Activated CD8-positive, alpha-beta T cell treated with anti-CD3 and anti-CD28 coated beads, Interleukin-2, amount 10 ng/mL, durations not matched to agents 7 days and 5 days (primary cell): ENCODE measurements at regions not wholly inside any gene's neighbourhood (a gene's known extent, or its start where the extent isn't known, plus 50 kb on each side); places are given as distances from the start of the nearest gene placed in this dataset.

Source experiments
- ATAC-seq: fragments of 150-1000 bp; cut with Tn5 transposase; one replicate; pipeline ENCODE4 v1.10.0; 2021; ENCODE audit warnings: moderate library complexity
- CTCF ChIA-PET: fragments of 350-600 bp; sonication (Branson Sonifier 250); formaldehyde crosslinking; loops from one replicate; lab custom pipeline; 2021; ENCODE audit warnings: antibody characterized with exemption; lab: Charles Lee
- POLR2A ChIA-PET: fragments of 350-600 bp; sonication (Branson Sonifier 250); formaldehyde crosslinking; loops from one replicate; lab custom pipeline; 2021; ENCODE audit warnings: antibody characterized with exemption; lab: Charles Lee
- DNase-seq: peaks from one replicate; pipeline ENCODE4 v3.0.0-alpha.2; 2020
- H3K27ac Mint-ChIP-seq: one replicate; pipeline ENCODE4 v1.8.0; 2021; ENCODE audit warnings: mild to moderate bottlenecking, mixed read lengths
- H3K27me3 Mint-ChIP-seq: one replicate; pipeline ENCODE4 v1.8.0; 2021; ENCODE audit warnings: low read depth, mixed read lengths
- H3K36me3 Mint-ChIP-seq: one replicate; pipeline ENCODE4 v1.8.0; 2021; ENCODE audit warnings: low read depth, mixed read lengths
- H3K4me1 Mint-ChIP-seq: one replicate; pipeline ENCODE4 v1.8.0; 2021; ENCODE audit warnings: low read depth, mixed read lengths
- H3K4me3 Mint-ChIP-seq: one replicate; pipeline ENCODE4 v1.8.0; 2021; ENCODE audit warnings: mild to moderate bottlenecking, mixed read lengths
- H3K9me3 Mint-ChIP-seq: one replicate; pipeline ENCODE4 v1.8.0; 2022; ENCODE audit warnings: mixed read lengths; ENCODE audit not compliant: insufficient read depth

- H3K4me3 Mint-ChIP-seq: no peak overlapping the region
- CTCF ChIA-PET: no interaction called here
- no peaks in the 10 kb centered on the region for H3K4me1 Mint-ChIP-seq
- POLR2A ChIA-PET: no interaction called here
- DNase-seq (no peak), ATAC-seq (no peak)
- no peaks in the 10 kb centered on the region for H3K9me3 Mint-ChIP-seq
- H3K36me3 Mint-ChIP-seq: no peaks in the 10 kb centered on the region
- peaks cover 1% of the 10 kb centered on the region for H3K27me3 Mint-ChIP-seq
- H3K27ac Mint-ChIP-seq: no peak overlapping the region
Measured at GRCh38 chr4:107130157-107130556, 94.0 kb upstream of the DKK2 start.

- Mint-ChIP-seq H3K4me1 (no peaks in the 10 kb centered on the region), H3K27me3 (peaks cover 1% of the 10 kb centered on the region), H3K4me3 (no peak overlapping the region)
Measured at GRCh38 chr4:107129611-107130010, 93.5 kb upstream of the DKK2 start.

DNA sequence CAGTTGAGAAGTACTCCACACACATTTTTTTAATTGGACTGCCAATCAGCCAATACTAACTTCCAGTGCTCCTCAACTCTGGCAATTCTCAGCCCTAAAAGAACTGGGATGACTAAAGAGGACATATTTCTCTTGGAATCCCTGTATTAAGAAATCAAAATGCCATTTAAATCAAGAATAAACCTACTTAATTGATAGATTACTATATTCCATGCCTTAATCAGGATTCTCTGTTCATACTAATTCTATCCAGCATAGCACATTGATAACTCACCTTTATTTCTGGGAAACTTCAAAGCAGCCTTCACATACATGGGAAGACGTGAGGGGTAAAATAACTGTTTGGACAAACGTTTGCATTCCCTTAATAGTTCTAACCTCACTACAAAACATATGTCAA is 93.0 kb upstream of the DKK2 start:
- Mint-ChIP-seq H3K4me1 (no peaks in the 10 kb centered on the region), H3K36me3 (no peaks in the 10 kb centered on the region), H3K9me3 (no peaks in the 10 kb centered on the region), H3K27me3 (peaks cover 1% of the 10 kb centered on the region), H3K4me3 (no peak overlapping the region), H3K27ac (no peak overlapping the region)
- no peak for ATAC-seq
- CTCF ChIA-PET: no interaction called here
- no peak for DNase-seq
- POLR2A ChIA-PET: no interaction called here

More at GRCh38 chr4:107129611-107130010, 93.5 kb upstream of the DKK2 start:
- DNase-seq: no peak
- POLR2A ChIA-PET: no interaction called here
- no peak for ATAC-seq
- no peaks in the 10 kb centered on the region for H3K36me3 Mint-ChIP-seq
- H3K9me3 Mint-ChIP-seq: no peaks in the 10 kb centered on the region
- H3K27ac Mint-ChIP-seq: no peak overlapping the region
- CTCF ChIA-PET: no interaction called here

DNA sequence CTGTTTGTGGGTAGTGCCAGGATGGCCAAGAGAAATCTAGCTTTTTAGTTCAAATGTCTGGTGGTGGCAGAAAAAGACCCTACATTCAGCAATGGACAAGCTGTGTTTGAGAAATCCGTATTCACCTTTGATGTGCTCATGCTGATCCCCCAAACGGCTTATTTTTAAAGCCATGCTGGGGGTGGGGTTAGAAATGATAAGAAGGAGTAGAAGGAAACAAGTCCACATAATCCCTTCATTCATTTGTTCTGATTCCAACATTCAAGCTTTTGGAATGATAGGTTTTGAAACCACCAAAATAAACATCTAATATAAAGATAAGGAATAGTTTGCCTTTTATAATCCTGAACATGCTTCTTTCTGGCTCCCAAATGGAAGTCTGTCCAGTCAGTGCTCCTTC is 92.0 kb upstream of the DKK2 start:
- no peaks in the 10 kb centered on the region for H3K4me1 Mint-ChIP-seq
- H3K27me3 Mint-ChIP-seq: peaks cover 1% of the 10 kb centered on the region
- H3K4me3 Mint-ChIP-seq: no peak overlapping the region
- POLR2A ChIA-PET: no interaction called here
- CTCF ChIA-PET: no interaction called here
- no peaks in the 10 kb centered on the region for H3K36me3 Mint-ChIP-seq
- H3K27ac Mint-ChIP-seq: no peak overlapping the region
- DNase-seq (no peak), ATAC-seq (no peak)
- H3K9me3 Mint-ChIP-seq: no peaks in the 10 kb centered on the region

GRCh38 chr4:107125496-107125895 is 89.4 kb upstream of the DKK2 start:
- CTCF ChIA-PET: no interaction called here
- ATAC-seq: no peak
- DNase-seq: no peak
- H3K9me3 Mint-ChIP-seq: no peaks in the 10 kb centered on the region
- POLR2A ChIA-PET: no interaction called here
- peaks cover 1% of the 10 kb centered on the region for H3K27me3 Mint-ChIP-seq
- no peaks in the 10 kb centered on the region for H3K4me1 Mint-ChIP-seq
- no peak overlapping the region for H3K4me3 Mint-ChIP-seq
- no peak overlapping the region for H3K27ac Mint-ChIP-seq
- H3K36me3 Mint-ChIP-seq: no peaks in the 10 kb centered on the region

- ATAC-seq: no peak
- H3K36me3 Mint-ChIP-seq: no peaks in the 10 kb centered on the region
- no peak overlapping the region for H3K4me3 Mint-ChIP-seq
- no peak overlapping the region for H3K27ac Mint-ChIP-seq
- no peaks in the 10 kb centered on the region for H3K9me3 Mint-ChIP-seq
- CTCF ChIA-PET: no interaction called here
- H3K4me1 Mint-ChIP-seq: no peaks in the 10 kb centered on the region
- H3K27me3 Mint-ChIP-seq: no peaks in the 10 kb centered on the region
- no peak for DNase-seq
- POLR2A ChIA-PET: no interaction called here
Measured at GRCh38 chr4:107122736-107123135, 86.6 kb upstream of the DKK2 start.

DNA sequence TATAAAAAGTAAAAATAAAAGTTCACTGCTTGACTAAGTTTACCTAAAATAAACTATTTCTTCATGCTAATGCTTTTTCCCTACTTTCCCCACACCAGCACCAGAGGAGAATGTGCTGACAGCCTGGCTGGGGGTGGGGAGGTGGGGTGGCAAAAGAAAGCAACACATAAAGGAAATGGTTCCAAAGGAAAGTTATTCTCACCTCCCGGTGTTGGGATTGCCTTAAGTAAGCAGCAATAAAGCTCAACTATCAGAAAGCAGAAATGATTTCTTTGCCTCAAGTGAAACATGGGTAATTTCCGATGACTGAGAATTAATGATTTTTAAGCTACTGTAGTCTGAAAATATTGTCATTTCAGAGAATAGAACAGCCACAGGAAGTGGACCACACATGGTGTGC is 84.5 kb upstream of the DKK2 start:
- Mint-ChIP-seq H3K36me3 (no peaks in the 10 kb centered on the region), H3K4me3 (no peak overlapping the region), H3K9me3 (no peaks in the 10 kb centered on the region), H3K27me3 (no peaks in the 10 kb centered on the region), H3K27ac (no peak overlapping the region), H3K4me1 (no peaks in the 10 kb centered on the region)
- no peak for ATAC-seq
- no peak for DNase-seq
- ChIA-PET CTCF (no interaction called here), POLR2A (no interaction called here)

DNA sequence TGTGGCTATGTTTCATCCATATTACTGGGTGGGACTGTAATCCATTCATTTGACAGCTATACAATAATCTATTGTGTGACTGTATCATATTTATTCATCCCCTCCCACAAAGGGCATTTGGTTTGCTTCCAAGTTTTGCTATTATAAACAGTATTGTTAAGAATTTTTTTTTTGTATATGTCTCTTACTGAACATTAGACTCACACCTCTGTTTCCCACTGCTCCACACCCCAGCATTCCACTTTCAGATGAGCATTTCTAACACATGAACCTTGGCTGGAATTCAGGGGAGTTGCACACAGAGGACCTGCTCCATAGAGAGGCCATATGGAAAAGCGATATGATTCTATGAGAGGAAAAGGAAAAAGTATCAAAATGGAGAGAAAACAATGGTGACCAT is 81.6 kb upstream of the DKK2 start:
- Mint-ChIP-seq H3K36me3 (no peaks in the 10 kb centered on the region), H3K4me1 (no peaks in the 10 kb centered on the region), H3K9me3 (no peaks in the 10 kb centered on the region), H3K27me3 (no peaks in the 10 kb centered on the region), H3K27ac (no peak overlapping the region), H3K4me3 (no peak overlapping the region)
- no peak for DNase-seq
- ChIA-PET POLR2A (no interaction called here), CTCF (no interaction called here)
- ATAC-seq: no peak

- Mint-ChIP-seq H3K36me3 (no peaks in the 10 kb centered on the region), H3K9me3 (no peaks in the 10 kb centered on the region), H3K4me3 (no peak overlapping the region), H3K27me3 (no peaks in the 10 kb centered on the region), H3K4me1 (no peaks in the 10 kb centered on the region), H3K27ac (no peak overlapping the region)
- ATAC-seq (no peak), DNase-seq (no peak)
- CTCF ChIA-PET: no interaction called here
- POLR2A ChIA-PET: no interaction called here
Measured at GRCh38 chr4:107115185-107115847, 79.2 kb upstream of the DKK2 start.

- CTCF ChIA-PET: no interaction called here
- no peaks in the 10 kb centered on the region for H3K27me3 Mint-ChIP-seq
- ATAC-seq: no peak
- no peak overlapping the region for H3K4me3 Mint-ChIP-seq
- no peaks in the 10 kb centered on the region for H3K4me1 Mint-ChIP-seq
- POLR2A ChIA-PET: no interaction called here
- H3K36me3 Mint-ChIP-seq: no peaks in the 10 kb centered on the region
- DNase-seq: no peak
- H3K9me3 Mint-ChIP-seq: no peaks in the 10 kb centered on the region
- no peak overlapping the region for H3K27ac Mint-ChIP-seq
Measured at GRCh38 chr4:107114059-107114458, 77.9 kb upstream of the DKK2 start.

- no peaks in the 10 kb centered on the region for H3K36me3 Mint-ChIP-seq
- H3K4me1 Mint-ChIP-seq: no peaks in the 10 kb centered on the region
- no peak overlapping the region for H3K27ac Mint-ChIP-seq
- H3K4me3 Mint-ChIP-seq: no peak overlapping the region
- DNase-seq (no peak), ATAC-seq (no peak)
- no peaks in the 10 kb centered on the region for H3K27me3 Mint-ChIP-seq
- no peaks in the 10 kb centered on the region for H3K9me3 Mint-ChIP-seq
- POLR2A ChIA-PET: no interaction called here
- CTCF ChIA-PET: no interaction called here
Measured at GRCh38 chr4:107098401-107098800, 62.3 kb upstream of the DKK2 start.

DNA sequence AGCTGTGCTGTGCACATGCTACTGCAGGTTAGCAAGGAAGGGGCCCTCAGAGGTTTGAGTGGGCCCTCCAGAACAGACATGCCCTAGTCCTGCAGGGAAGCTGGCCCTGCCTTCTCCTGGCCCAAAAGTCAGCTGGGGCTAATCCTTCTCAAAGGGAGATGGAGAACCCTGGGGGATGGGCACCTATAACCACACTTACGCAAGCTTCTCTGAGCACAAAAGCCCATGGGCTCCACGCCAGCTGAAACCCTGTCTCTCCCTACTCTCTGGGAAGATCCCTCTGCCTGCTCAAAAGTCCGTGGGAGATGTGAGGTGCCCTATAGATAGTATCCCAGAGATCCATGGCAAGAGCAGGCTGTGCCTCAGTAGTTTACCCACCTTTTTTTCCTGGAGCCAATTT is 58.9 kb upstream of the DKK2 start:
- H3K27me3 Mint-ChIP-seq: no peaks in the 10 kb centered on the region
- ATAC-seq (no peak), DNase-seq (no peak)
- no peaks in the 10 kb centered on the region for H3K9me3 Mint-ChIP-seq
- H3K4me1 Mint-ChIP-seq: no peaks in the 10 kb centered on the region
- ChIA-PET POLR2A (no interaction called here), CTCF (no interaction called here)
- H3K36me3 Mint-ChIP-seq: no peaks in the 10 kb centered on the region
- no peak overlapping the region for H3K27ac Mint-ChIP-seq
- H3K4me3 Mint-ChIP-seq: no peak overlapping the region

- H3K4me1 Mint-ChIP-seq: no peaks in the 10 kb centered on the region
- H3K36me3 Mint-ChIP-seq: no peaks in the 10 kb centered on the region
- no peak overlapping the region for H3K27ac Mint-ChIP-seq
- DNase-seq (no peak), ATAC-seq (no peak)
- no peak overlapping the region for H3K4me3 Mint-ChIP-seq
- no peaks in the 10 kb centered on the region for H3K27me3 Mint-ChIP-seq
- POLR2A ChIA-PET: no interaction called here
- CTCF ChIA-PET: no interaction called here
- H3K9me3 Mint-ChIP-seq: no peaks in the 10 kb centered on the region
Measured at GRCh38 chr4:107094332-107094731, 58.2 kb upstream of the DKK2 start.
